OCI-LY7 (cell line): ENCODE measurements at regions not wholly inside any gene's neighbourhood (a gene's known extent, or its start where the extent isn't known, plus 50 kb on each side); places are given as distances from the start of the nearest gene placed in this dataset.

ENCODE experiments used
- BruUV-seq: library from RNA; stranded (reverse); fragments of 400-500 nt; replicated peaks from 2 replicates; lab custom pipeline; 2021; lab: Mats Ljungman, UMichigan
- CTCF ChIA-PET: fragments of 300-600 bp; sonication (Branson Sonifier 250); formaldehyde crosslinking; loops from one replicate; lab custom pipeline; 2022; ENCODE audit warnings: antibody characterized with exemption; ENCODE audit not compliant: unreplicated experiment; lab: Charles Lee
- POLR2A ChIA-PET: fragments of 300-600 bp; sonication (Branson Sonifier 250); formaldehyde crosslinking; loops from one replicate; lab custom pipeline; 2022; ENCODE audit warnings: antibody characterized with exemption; lab: Charles Lee
- DNase-seq: peaks from one replicate; pipeline ENCODE4 v3.0.0-alpha.2; 2015; ENCODE audit warnings: low spot score
- H2AFZ ChIP-seq: fragments of 200-600 bp; sonication (generic), shearing (Covaris generic); 2 replicates; pipeline ENCODE4 v1.6.1; 2014; ENCODE audit warnings: mild to moderate bottlenecking, antibody characterized with exemption, low read length, moderate library complexity
- H3K27ac ChIP-seq: fragments of 200-600 bp; sonication (generic); 2 replicates; pipeline ENCODE4 v1.5.1; 2014; ENCODE audit warnings: mixed run types, low read depth, mild to moderate bottlenecking, moderate library complexity, low read length, inconsistent platforms; ENCODE audit not compliant: poor library complexity, severe bottlenecking
- H3K36me3 ChIP-seq: fragments of 200-600 bp; sonication (generic); 2 replicates; pipeline ENCODE4 v1.6.1; 2014; ENCODE audit warnings: mild to moderate bottlenecking, antibody characterized with exemption, low read length, moderate library complexity, mixed read lengths; ENCODE audit not compliant: insufficient read depth
- H3K4me1 ChIP-seq: fragments of 200-600 bp; sonication (generic); 2 replicates; pipeline ENCODE4 v1.5.1; 2014; ENCODE audit warnings: mild to moderate bottlenecking, low read length; ENCODE audit not compliant: insufficient read depth, poor library complexity, severe bottlenecking
- H3K4me2 ChIP-seq: fragments of 200-600 bp; sonication (generic); 2 replicates; pipeline ENCODE4 v1.6.1; 2014; ENCODE audit warnings: mild to moderate bottlenecking, low read length
- H3K4me3 ChIP-seq: fragments of 200-600 bp; sonication (generic); 2 replicates; pipeline ENCODE4 v1.5.1; 2014; ENCODE audit warnings: mild to moderate bottlenecking, low read depth, low read length; ENCODE audit not compliant: poor library complexity, severe bottlenecking
- H3K79me2 ChIP-seq: fragments of 200-600 bp; sonication (generic); 2 replicates; pipeline ENCODE4 v1.6.1; 2016; ENCODE audit warnings: low read depth, mild to moderate bottlenecking, low read length, moderate library complexity, mixed read lengths; ENCODE audit not compliant: insufficient read depth
- H3K9me2 ChIP-seq: fragments of 200-600 bp; sonication (generic); 2 replicates; pipeline ENCODE4 v1.6.1; 2016; ENCODE audit warnings: mild to moderate bottlenecking, low read length, mixed read lengths; ENCODE audit not compliant: insufficient read depth
- H3K9me3 ChIP-seq: fragments of 200-600 bp; sonication (generic); 2 replicates; pipeline ENCODE4 v1.6.1; 2014; ENCODE audit warnings: mild to moderate bottlenecking, mixed run types, low read length, mixed read lengths
- H4K20me1 ChIP-seq: fragments of 200-600 bp; sonication (generic); 2 replicates; pipeline ENCODE4 v1.6.1; 2014; ENCODE audit warnings: mild to moderate bottlenecking, antibody characterized with exemption, low read length, moderate library complexity, mixed read lengths; ENCODE audit not compliant: insufficient read depth
- CTCF ChIP-seq: fragments of 200-600 bp; sonication (generic); conservative IDR thresholded peaks from 2 replicates; pipeline ENCODE4 v1.5.1; 2014; ENCODE audit warnings: mild to moderate bottlenecking, antibody characterized with exemption, low read length, moderate library complexity, mixed read lengths
- EZH2phosphoT487 ChIP-seq: fragments of 200-600 bp; sonication (generic); IDR thresholded peaks from 2 replicates; pipeline ENCODE4 v1.6.1; 2018; ENCODE audit warnings: low read depth, borderline replicate concordance, mild to moderate bottlenecking, mixed run types, antibody characterized with exemption, low read length, moderate library complexity, mixed read lengths
- intact Hi-C: fragments of 100-400 bp; cut with micrococcal nuclease; formaldehyde crosslinking; loops from one replicate; pipeline ENCODE4 v1.10.0; 2022; ENCODE audit not compliant: unreplicated experiment

GRCh38 chr2:120852200-120852815, 116.6 kb downstream of the GLI2 start:
- intact Hi-C loops, result no loop called here
- DNase-seq, result no peak
- no peaks in the 10 kb centered on the region for H3K9me3 ChIP-seq
- H3K4me3 ChIP-seq, result no peak overlapping the region
- no peaks in the 10 kb centered on the region for H3K79me2 ChIP-seq
- no TSS peak for BruUV-seq
- no peaks in the 10 kb centered on the region; the same call in 1 of the 2 replicates for H4K20me1 ChIP-seq
- H2AFZ ChIP-seq, result no peak overlapping the region
- no peak overlapping the region for H3K4me2 ChIP-seq
- H3K36me3 ChIP-seq, result no peaks in the 10 kb centered on the region
- H3K27ac ChIP-seq, result no peak overlapping the region
- POLR2A ChIA-PET, result interaction anchor here (0.6 kb wide), 1 partner anchor 1827 kb away, joined by 3 read pairs; no protein-coding TSS in a partner anchor
- TF ChIP-seq EZH2phosphoT487, result no peak
- TF ChIP-seq CTCF, result no peak
- H3K9me2 ChIP-seq, result no peaks in the 10 kb centered on the region
- no peaks in the 10 kb centered on the region for H3K4me1 ChIP-seq
- CTCF ChIA-PET, result no interaction called here

GRCh38 chr2:120853306-120854013, 117.8 kb downstream of the GLI2 start:
- H3K4me2 ChIP-seq, result no peak overlapping the region
- H2AFZ ChIP-seq, result no peak overlapping the region
- no peaks in the 10 kb centered on the region for H3K36me3 ChIP-seq
- ChIA-PET CTCF (no interaction called here), POLR2A (interaction anchor here (0.6 kb wide), 2 partner anchors 129 to 459 kb away, joined by 3 read pairs; no protein-coding TSS in a partner anchor)
- no peaks in the 10 kb centered on the region for H3K4me1 ChIP-seq
- TF ChIP-seq CTCF, result no peak
- TF ChIP-seq EZH2phosphoT487, result no peak
- no TSS peak for BruUV-seq
- no peaks in the 10 kb centered on the region for H3K9me3 ChIP-seq
- no peak overlapping the region for H3K4me3 ChIP-seq
- H3K27ac ChIP-seq, result no peak overlapping the region
- intact Hi-C loops, result no loop called here
- no peaks in the 10 kb centered on the region; the same call in 1 of the 2 replicates for H4K20me1 ChIP-seq
- no peak for DNase-seq
- no peaks in the 10 kb centered on the region for H3K9me2 ChIP-seq
- no peaks in the 10 kb centered on the region for H3K79me2 ChIP-seq
